ENCODE measurements at regions not wholly inside any gene's neighbourhood (a gene's known extent, or its start where the extent isn't known, plus 50 kb on each side); places are given as distances from the start of the nearest gene placed in this dataset.

DNA sequence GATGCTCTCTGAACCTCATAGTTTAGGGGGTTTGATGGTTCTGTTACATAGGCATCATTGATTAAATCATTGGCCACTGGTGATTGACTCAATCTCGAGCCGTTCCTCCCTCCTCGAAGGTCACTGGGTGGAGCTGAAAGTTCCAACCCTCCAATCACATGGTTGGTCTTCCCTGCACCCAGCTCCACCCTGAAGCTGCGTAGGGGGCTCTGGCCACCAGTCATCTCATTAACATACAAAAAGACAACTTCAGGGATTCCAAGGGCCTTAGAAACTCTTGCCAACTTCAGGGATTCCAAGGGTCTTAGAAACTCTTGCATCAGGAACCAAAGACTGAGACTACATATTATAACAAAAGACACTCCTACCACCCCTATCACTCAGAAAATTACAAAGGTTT, 306.5 kb upstream of the TNRC6C start:
- Histone ChIP-seq H3K9ac (ENCODE audit: low read length) (no peak overlapping the region), H3K79me2 (ENCODE audit: insufficient read depth, low read length) (no peaks in the 10 kb centered on the region), H3K27ac (ENCODE audit: low read depth, low read length) (no peak overlapping the region), H3K27me3 (ENCODE audit: low read length) (no peaks in the 10 kb centered on the region), H3K9me3 (ENCODE audit: insufficient read depth, low read length) (no peaks in the 10 kb centered on the region), H4K20me1 (ENCODE audit: low read depth, low read length) (no peaks in the 10 kb centered on the region), H3K4me2 (ENCODE audit: low read depth, low read length, poor library complexity, severe bottlenecking) (no peak overlapping the region), H3K4me3 (ENCODE audit: insufficient read depth, low read length, poor library complexity, severe bottlenecking) (no peak overlapping the region), H3K36me3 (ENCODE audit: low read length) (no peaks in the 10 kb centered on the region), H2AFZ (ENCODE audit: low read depth, low read length, severe bottlenecking) (no peak overlapping the region), H3K9me2 (replicated peaks; ENCODE audit: insufficient read depth, low read length) (no peaks in the 10 kb centered on the region), H3F3A (ENCODE audit: insufficient read depth) (no peaks in the 10 kb centered on the region)
- TF ChIP-seq EZH2phosphoT487 (conservative IDR thresholded peaks at IDR 0.05; ENCODE audit: low read length) = no peak
- TF ChIP-seq CTCF (IDR thresholded peaks at IDR 0.05; ENCODE audit: insufficient read depth, low read length, poor library complexity, severe bottlenecking) = no peak

DNA sequence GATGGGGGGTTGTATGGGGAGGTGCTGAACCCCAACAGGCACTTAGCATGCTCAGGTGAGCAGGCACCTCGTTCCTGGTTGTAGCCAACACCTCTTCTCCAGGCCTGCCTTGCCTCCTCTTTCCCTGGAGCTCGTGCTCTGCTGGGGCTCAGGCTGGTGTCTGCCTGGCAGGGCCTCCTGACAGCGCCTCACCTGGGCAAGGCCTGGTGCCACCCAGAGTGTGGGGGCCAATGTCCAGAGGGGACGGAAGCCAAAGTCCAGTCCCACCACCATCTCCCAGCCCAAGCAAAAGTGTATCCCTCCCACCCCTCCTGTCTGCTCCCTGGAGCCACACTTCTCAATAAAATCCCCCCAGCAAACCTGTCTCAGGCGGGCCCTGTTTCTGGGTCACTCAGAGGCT, 304.2 kb upstream of the TNRC6C start:
- Histone ChIP-seq H3K27me3 (ENCODE audit: low read length) (no peaks in the 10 kb centered on the region), H3K79me2 (ENCODE audit: insufficient read depth, low read length) (no peaks in the 10 kb centered on the region), H3K4me3 (ENCODE audit: insufficient read depth, low read length, poor library complexity, severe bottlenecking) (no peak overlapping the region), H3K36me3 (ENCODE audit: low read length) (no peaks in the 10 kb centered on the region), H4K20me1 (ENCODE audit: low read depth, low read length) (no peaks in the 10 kb centered on the region), H3K27ac (ENCODE audit: low read depth, low read length) (no peak overlapping the region), H3K9me2 (replicated peaks; ENCODE audit: insufficient read depth, low read length) (no peaks in the 10 kb centered on the region), H3F3A (ENCODE audit: insufficient read depth) (no peaks in the 10 kb centered on the region), H2AFZ (ENCODE audit: low read depth, low read length, severe bottlenecking) (no peak overlapping the region), H3K9ac (ENCODE audit: low read length) (no peak overlapping the region), H3K4me2 (ENCODE audit: low read depth, low read length, poor library complexity, severe bottlenecking) (no peak overlapping the region), H3K9me3 (ENCODE audit: insufficient read depth, low read length) (no peaks in the 10 kb centered on the region)
- TF ChIP-seq CTCF (IDR thresholded peaks at IDR 0.05; ENCODE audit: insufficient read depth, low read length, poor library complexity, severe bottlenecking) (no peak), EZH2phosphoT487 (conservative IDR thresholded peaks at IDR 0.05; ENCODE audit: low read length) (no peak)

- H2AFZ ChIP-seq (ENCODE audit: low read depth, low read length, severe bottlenecking) = no peak overlapping the region
- no peaks in the 10 kb centered on the region for H3K9me2 ChIP-seq (replicated peaks; ENCODE audit: insufficient read depth, low read length)
- H3K4me2 ChIP-seq (ENCODE audit: low read depth, low read length, poor library complexity, severe bottlenecking) = no peak overlapping the region
- no peaks in the 10 kb centered on the region for H3K27me3 ChIP-seq (ENCODE audit: low read length)
- TF ChIP-seq CTCF (IDR thresholded peaks at IDR 0.05; ENCODE audit: insufficient read depth, low read length, poor library complexity, severe bottlenecking) = no peak
- TF ChIP-seq EZH2phosphoT487 (conservative IDR thresholded peaks at IDR 0.05; ENCODE audit: low read length) = no peak
- H3K9ac ChIP-seq (ENCODE audit: low read length) = no peak overlapping the region
- no peak overlapping the region for H3K4me3 ChIP-seq (ENCODE audit: insufficient read depth, low read length, poor library complexity, severe bottlenecking)
- no peaks in the 10 kb centered on the region for H3K36me3 ChIP-seq (ENCODE audit: low read length)
- no peaks in the 10 kb centered on the region for H3F3A ChIP-seq (ENCODE audit: insufficient read depth)
- no peak overlapping the region for H3K27ac ChIP-seq (ENCODE audit: low read depth, low read length)
- no peaks in the 10 kb centered on the region for H3K79me2 ChIP-seq (ENCODE audit: insufficient read depth, low read length)
- H4K20me1 ChIP-seq (ENCODE audit: low read depth, low read length) = no peaks in the 10 kb centered on the region
- H3K9me3 ChIP-seq (ENCODE audit: insufficient read depth, low read length) = no peaks in the 10 kb centered on the region
Measured at GRCh38 chr17:77654850-77655249, 303.7 kb upstream of the TNRC6C start.

DNA sequence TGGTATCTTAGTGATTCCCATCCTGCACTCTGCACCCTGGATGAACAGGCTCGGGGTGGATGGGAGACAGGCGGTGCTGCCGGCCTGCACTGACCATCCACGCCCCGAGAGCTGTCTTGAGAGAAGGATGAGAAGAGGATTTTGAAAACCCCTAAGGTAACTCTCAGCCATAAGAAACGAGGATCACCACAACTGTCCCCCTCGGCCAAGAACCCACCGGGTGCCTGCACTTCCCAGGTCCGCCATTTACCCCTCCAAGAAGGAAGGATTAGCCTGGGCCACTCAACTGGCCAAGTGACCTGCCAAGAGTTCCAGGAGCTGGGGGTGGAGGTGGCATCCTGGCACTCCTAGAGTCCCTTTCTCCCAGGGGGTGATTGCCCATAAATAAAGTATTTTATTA, 302.4 kb upstream of the TNRC6C start:
- H3K9me2 ChIP-seq (replicated peaks; ENCODE audit: insufficient read depth, low read length) = no peaks in the 10 kb centered on the region
- H3F3A ChIP-seq (ENCODE audit: insufficient read depth) = no peaks in the 10 kb centered on the region
- no peak overlapping the region for H2AFZ ChIP-seq (ENCODE audit: low read depth, low read length, severe bottlenecking)
- H3K9me3 ChIP-seq (ENCODE audit: insufficient read depth, low read length) = no peaks in the 10 kb centered on the region
- no peaks in the 10 kb centered on the region for H3K79me2 ChIP-seq (ENCODE audit: insufficient read depth, low read length)
- H3K36me3 ChIP-seq (ENCODE audit: low read length) = no peaks in the 10 kb centered on the region
- no peak overlapping the region for H3K4me3 ChIP-seq (ENCODE audit: insufficient read depth, low read length, poor library complexity, severe bottlenecking)
- H3K4me2 ChIP-seq (ENCODE audit: low read depth, low read length, poor library complexity, severe bottlenecking) = no peak overlapping the region
- no peaks in the 10 kb centered on the region for H4K20me1 ChIP-seq (ENCODE audit: low read depth, low read length)
- no peak overlapping the region for H3K9ac ChIP-seq (ENCODE audit: low read length)
- no peaks in the 10 kb centered on the region for H3K27me3 ChIP-seq (ENCODE audit: low read length)
- TF ChIP-seq EZH2phosphoT487 (conservative IDR thresholded peaks at IDR 0.05; ENCODE audit: low read length) (no peak), CTCF (IDR thresholded peaks at IDR 0.05; ENCODE audit: insufficient read depth, low read length, poor library complexity, severe bottlenecking) (no peak)
- H3K27ac ChIP-seq (ENCODE audit: low read depth, low read length) = no peak overlapping the region
